ENCODE measurements at regions not wholly inside any gene's neighbourhood (a gene's known extent, or its start where the extent isn't known, plus 50 kb on each side); places are given as distances from the start of the nearest gene placed in this dataset.
"Not testable (repeated sequence)": the region's sequence is repeated elsewhere in the genome, so short reads cannot be mapped to it uniquely, and the experiment has no call there.

GRCh38 chr22:16463472-16463871, 129.1 kb downstream of the CCT8L2 start:
- TF ChIP-seq, protein P1, sequence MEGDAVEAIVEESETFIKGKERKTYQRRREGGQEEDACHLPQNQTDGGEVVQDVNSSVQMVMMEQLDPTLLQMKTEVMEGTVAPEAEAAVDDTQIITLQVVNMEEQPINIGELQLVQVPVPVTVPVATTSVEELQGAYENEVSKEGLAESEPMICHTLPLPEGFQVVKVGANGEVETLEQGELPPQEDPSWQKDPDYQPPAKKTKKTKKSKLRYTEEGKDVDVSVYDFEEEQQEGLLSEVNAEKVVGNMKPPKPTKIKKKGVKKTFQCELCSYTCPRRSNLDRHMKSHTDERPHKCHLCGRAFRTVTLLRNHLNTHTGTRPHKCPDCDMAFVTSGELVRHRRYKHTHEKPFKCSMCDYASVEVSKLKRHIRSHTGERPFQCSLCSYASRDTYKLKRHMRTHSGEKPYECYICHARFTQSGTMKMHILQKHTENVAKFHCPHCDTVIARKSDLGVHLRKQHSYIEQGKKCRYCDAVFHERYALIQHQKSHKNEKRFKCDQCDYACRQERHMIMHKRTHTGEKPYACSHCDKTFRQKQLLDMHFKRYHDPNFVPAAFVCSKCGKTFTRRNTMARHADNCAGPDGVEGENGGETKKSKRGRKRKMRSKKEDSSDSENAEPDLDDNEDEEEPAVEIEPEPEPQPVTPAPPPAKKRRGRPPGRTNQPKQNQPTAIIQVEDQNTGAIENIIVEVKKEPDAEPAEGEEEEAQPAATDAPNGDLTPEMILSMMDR (conservative IDR thresholded peaks at IDR 0.05; ENCODE audit: low read length): not testable (repeated sequence)
- TF ChIP-seq EZH2phosphoT487 (IDR thresholded peaks at IDR 0.05; ENCODE audit: borderline replicate concordance): not testable (repeated sequence)

All from Loucy (cell line).